GM19467 (cell line): ENCODE measurements at regions not wholly inside any gene's neighbourhood (a gene's known extent, or its start where the extent isn't known, plus 50 kb on each side); places are given as distances from the start of the nearest gene placed in this dataset.
"Not testable (repeated sequence)": the region's sequence is repeated elsewhere in the genome, so short reads cannot be mapped to it uniquely, and the experiment has no call there.

Experiments
- ATAC-seq: cut with Tn5 transposase; IDR thresholded peaks from one replicate; pipeline ENCODE4 v1.9.1; 2021; ENCODE audit warnings: mild to moderate bottlenecking, moderate library complexity; ENCODE audit not compliant: unreplicated experiment

- ATAC-seq = no peak
Measured at GRCh38 chr12:84413656-84414055, 498.9 kb downstream of the SLC6A15 start.

- ATAC-seq = no peak
Measured at GRCh38 chr12:84412226-84412625, 500.4 kb downstream of the SLC6A15 start.

- no peak for ATAC-seq
Measured at GRCh38 chr12:84411031-84411430, 501.6 kb downstream of the SLC6A15 start.

- ATAC-seq = no peak
Measured at GRCh38 chr12:84408936-84409335, 503.7 kb downstream of the SLC6A15 start.

- not testable (repeated sequence) for ATAC-seq
Measured at GRCh38 chr12:84406720-84407119, 505.9 kb downstream of the SLC6A15 start.

GRCh38 chr12:84397846-84398245, 514.8 kb downstream of the SLC6A15 start:
- no peak for ATAC-seq

- ATAC-seq = no peak
Measured at GRCh38 chr12:84397263-84397662, 515.3 kb downstream of the SLC6A15 start.

GRCh38 chr12:84391176-84391575, 521.4 kb downstream of the SLC6A15 start:
- not testable (repeated sequence) for ATAC-seq

GRCh38 chr12:84384384-84384783, 528.2 kb downstream of the SLC6A15 start:
- no peak for ATAC-seq

- ATAC-seq = not testable (repeated sequence)
Measured at GRCh38 chr12:84382486-84382885, 530.1 kb downstream of the SLC6A15 start.

- no peak for ATAC-seq
Measured at GRCh38 chr12:84376320-84376719, 536.3 kb downstream of the SLC6A15 start.

- no peak for ATAC-seq
Measured at GRCh38 chr12:84375449-84376170, 537.0 kb downstream of the SLC6A15 start.

- no peak for ATAC-seq
Measured at GRCh38 chr12:84362552-84362897, 550.1 kb downstream of the SLC6A15 start.

- no peak for ATAC-seq
Measured at GRCh38 chr12:84361651-84362551, 550.7 kb downstream of the SLC6A15 start.

- ATAC-seq = no peak
Measured at GRCh38 chr12:84357314-84357713, 555.3 kb downstream of the SLC6A15 start.

GRCh38 chr12:84356224-84356623, 556.4 kb downstream of the SLC6A15 start:
- no peak for ATAC-seq

- no peak for ATAC-seq
Measured at GRCh38 chr12:84355561-84355960, 557.0 kb downstream of the SLC6A15 start.

- ATAC-seq = no peak
Measured at GRCh38 chr12:84348582-84348981, 564.0 kb downstream of the SLC6A15 start.

GRCh38 chr12:84341467-84342193, 571.0 kb downstream of the SLC6A15 start:
- ATAC-seq = no peak

- no peak for ATAC-seq
Measured at GRCh38 chr12:84336231-84336630, 576.4 kb downstream of the SLC6A15 start.

- ATAC-seq = no peak
Measured at GRCh38 chr12:84329938-84330337, 582.7 kb downstream of the SLC6A15 start.
